Bronchial epithelial cell (primary cell): ENCODE measurements at regions not wholly inside any gene's neighbourhood (a gene's known extent, or its start where the extent isn't known, plus 50 kb on each side); places are given as distances from the start of the nearest gene placed in this dataset.

ENCODE experiments used
- DNase-seq: peaks from one replicate; pipeline ENCODE4 v3.0.0-alpha.2; 2010; ENCODE audit warnings: low read depth
- FAIRE-seq: peaks from 2 replicates; lab custom pipeline; 2011; peaks lifted over from hg19 to GRCh38; lab: Jason Lieb, UNC
- H3K27me3 ChIP-seq: 2 replicates; pipeline ENCODE4 v1.5.1; 2011; ENCODE audit warnings: low read length; ENCODE audit not compliant: control insufficient read depth, insufficient read depth
- H3K36me3 ChIP-seq: 2 replicates; pipeline ENCODE4 v1.5.1; 2011; ENCODE audit warnings: low read length; ENCODE audit not compliant: control insufficient read depth, insufficient read depth
- H3K4me3 ChIP-seq: 2 replicates; pipeline ENCODE4 v1.5.1; 2011; ENCODE audit warnings: mild to moderate bottlenecking, low read depth, low read length, control low read depth
- TF ChIP-seq, protein P1 (sequence below): IDR thresholded peaks from 2 replicates; pipeline ENCODE4 v1.5.1; 2011; ENCODE audit warnings: mild to moderate bottlenecking, moderate library complexity, low read length, control low read depth, inconsistent platforms; ENCODE audit not compliant: insufficient read depth, severe bottlenecking

GRCh38 chrX:816411-816810 is 185.8 kb downstream of the SHOX start:
- Histone ChIP-seq H3K4me3 (no peak overlapping the region), H3K36me3 (no peaks in the 10 kb centered on the region), H3K27me3 (no peaks in the 10 kb centered on the region)
- DNase-seq: no peak
- TF ChIP-seq, protein P1, sequence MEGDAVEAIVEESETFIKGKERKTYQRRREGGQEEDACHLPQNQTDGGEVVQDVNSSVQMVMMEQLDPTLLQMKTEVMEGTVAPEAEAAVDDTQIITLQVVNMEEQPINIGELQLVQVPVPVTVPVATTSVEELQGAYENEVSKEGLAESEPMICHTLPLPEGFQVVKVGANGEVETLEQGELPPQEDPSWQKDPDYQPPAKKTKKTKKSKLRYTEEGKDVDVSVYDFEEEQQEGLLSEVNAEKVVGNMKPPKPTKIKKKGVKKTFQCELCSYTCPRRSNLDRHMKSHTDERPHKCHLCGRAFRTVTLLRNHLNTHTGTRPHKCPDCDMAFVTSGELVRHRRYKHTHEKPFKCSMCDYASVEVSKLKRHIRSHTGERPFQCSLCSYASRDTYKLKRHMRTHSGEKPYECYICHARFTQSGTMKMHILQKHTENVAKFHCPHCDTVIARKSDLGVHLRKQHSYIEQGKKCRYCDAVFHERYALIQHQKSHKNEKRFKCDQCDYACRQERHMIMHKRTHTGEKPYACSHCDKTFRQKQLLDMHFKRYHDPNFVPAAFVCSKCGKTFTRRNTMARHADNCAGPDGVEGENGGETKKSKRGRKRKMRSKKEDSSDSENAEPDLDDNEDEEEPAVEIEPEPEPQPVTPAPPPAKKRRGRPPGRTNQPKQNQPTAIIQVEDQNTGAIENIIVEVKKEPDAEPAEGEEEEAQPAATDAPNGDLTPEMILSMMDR: no peak
- no peak for FAIRE-seq

DNA sequence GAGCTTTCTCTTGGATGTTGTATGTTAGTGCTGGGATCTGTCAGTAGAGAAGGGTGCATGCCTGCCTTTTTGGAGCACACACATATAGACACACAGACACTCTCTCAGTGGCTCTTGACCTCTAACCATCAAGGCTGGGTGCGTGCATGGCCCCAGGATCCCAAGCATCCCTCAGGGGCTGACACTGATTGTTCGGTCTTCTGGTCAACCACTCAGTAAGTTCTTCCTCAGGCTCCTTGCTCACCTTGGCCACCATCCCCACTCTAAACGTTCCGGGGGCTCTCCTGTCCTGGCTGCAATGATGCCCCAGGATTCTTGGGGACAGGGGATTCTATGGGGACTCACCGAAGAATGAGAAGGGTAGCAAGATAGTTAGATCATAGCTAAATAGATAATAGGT is 179.6 kb downstream of the SHOX start:
- DNase-seq (no peak), FAIRE-seq (no peak)
- H3K27me3 ChIP-seq: no peaks in the 10 kb centered on the region
- no peak overlapping the region for H3K4me3 ChIP-seq
- TF ChIP-seq, protein P1: no peak
- no peaks in the 10 kb centered on the region for H3K36me3 ChIP-seq

DNA sequence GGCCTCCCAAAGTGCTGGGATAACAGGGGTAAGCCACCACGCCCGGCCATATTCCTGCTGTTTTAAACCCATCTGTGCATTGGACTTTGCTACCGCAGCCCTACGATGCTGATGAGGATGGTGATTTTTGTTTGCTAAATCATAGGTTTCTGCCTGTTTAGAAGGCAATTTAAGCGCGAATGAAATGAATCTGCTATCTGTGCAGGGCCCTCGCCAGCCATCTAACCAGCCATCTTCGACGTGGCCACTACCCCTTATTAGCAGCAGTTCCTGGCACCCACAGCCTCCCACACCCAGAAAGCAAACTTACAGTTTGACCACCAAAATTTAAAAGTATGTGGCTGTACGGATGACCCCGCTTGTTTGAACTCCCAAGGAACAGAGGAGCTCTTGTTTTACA is 178.5 kb downstream of the SHOX start:
- FAIRE-seq (no peak), DNase-seq (no peak)
- no peaks in the 10 kb centered on the region for H3K27me3 ChIP-seq
- H3K36me3 ChIP-seq: no peaks in the 10 kb centered on the region
- TF ChIP-seq, protein P1: no peak
- H3K4me3 ChIP-seq: no peak overlapping the region

DNA sequence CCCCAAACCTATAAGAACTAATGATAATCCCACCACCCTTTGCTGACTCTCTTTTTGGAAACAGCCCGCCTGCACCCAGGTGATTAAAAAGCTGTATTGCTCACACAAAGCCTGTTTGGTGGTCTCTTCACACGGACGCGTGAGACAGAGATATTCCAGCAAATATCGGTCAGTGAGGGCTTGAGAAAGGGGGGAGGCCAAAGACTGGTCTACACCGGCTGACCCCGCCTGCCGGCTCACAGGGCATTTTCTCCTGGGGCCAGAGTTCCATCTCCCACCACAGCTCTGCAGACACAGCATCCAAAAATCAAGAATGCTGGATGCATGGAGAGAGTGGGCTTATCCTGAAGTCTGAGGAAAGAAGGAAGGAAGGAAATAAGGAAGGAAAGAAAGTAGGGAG is 176.0 kb downstream of the SHOX start:
- no peak for DNase-seq
- FAIRE-seq: no peak
- TF ChIP-seq, protein P1: no peak

GRCh38 chrX:805988-806387 is 175.4 kb downstream of the SHOX start:
- Histone ChIP-seq H3K36me3 (no peaks in the 10 kb centered on the region), H3K4me3 (no peak overlapping the region), H3K27me3 (no peaks in the 10 kb centered on the region)
- no peak for FAIRE-seq
- TF ChIP-seq, protein P1: no peak
- no peak for DNase-seq

More for the DNA sequence above, 176.0 kb downstream of the SHOX start:
- H3K4me3 ChIP-seq: no peak overlapping the region
- H3K36me3 ChIP-seq: no peaks in the 10 kb centered on the region
- no peaks in the 10 kb centered on the region for H3K27me3 ChIP-seq

DNA sequence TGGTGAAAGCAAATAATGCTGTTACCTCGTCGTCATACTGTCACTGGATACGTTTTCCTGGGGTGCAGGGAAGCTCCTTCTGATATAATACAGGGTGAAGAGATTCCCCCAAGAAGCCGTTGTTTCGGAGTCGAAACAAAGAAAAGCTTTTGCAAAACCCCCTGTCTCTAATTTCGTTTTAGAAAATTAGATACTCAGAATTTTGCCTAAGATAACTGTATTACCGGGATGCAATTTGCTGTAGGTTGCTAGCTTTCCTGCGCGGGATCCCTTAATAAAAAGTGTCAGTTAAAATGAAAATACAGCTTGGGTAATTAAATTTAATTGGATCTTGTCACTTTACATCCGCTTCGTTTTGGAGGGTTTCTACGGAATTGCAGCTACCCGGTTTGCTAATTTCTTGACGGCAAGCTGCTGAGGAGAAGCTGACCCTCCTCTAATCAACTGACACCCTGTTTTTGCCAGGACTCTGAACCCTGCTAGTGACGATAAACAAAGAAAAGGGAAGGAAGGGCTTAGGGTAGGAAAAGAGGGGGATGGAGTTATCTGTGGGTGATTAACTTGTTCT is 174.6 kb downstream of the SHOX start:
- no peak overlapping the region for H3K4me3 ChIP-seq
- no peaks in the 10 kb centered on the region for H3K36me3 ChIP-seq
- FAIRE-seq (no peak), DNase-seq (no peak)
- TF ChIP-seq, protein P1: no peak
- H3K27me3 ChIP-seq: no peaks in the 10 kb centered on the region
